AG04450 (cell line): ENCODE measurements at regions not wholly inside any gene's neighbourhood (a gene's known extent, or its start where the extent isn't known, plus 50 kb on each side); places are given as distances from the start of the nearest gene placed in this dataset.

Experiments used
- CTCF ChIA-PET: fragments of 300-600, 350-600 bp; formaldehyde crosslinking; extraction: SDS; loops from one replicate; lab custom pipeline; 2022; ENCODE audit warnings: antibody characterized with exemption, inconsistent platforms; lab: Charles Lee
- POLR2A ChIA-PET: fragments of 350-600 bp; formaldehyde crosslinking; extraction: SDS; loops from one replicate; lab custom pipeline; 2021; ENCODE audit warnings: antibody characterized with exemption, inconsistent platforms; lab: Yijun Ruan, JAX
- DNase-seq: peaks from one replicate; pipeline ENCODE4 v3.0.0-alpha.2; 2011; ENCODE audit warnings: low read depth, low spot score
- H3K27ac ChIP-seq: one replicate; pipeline ENCODE4 v1.5.1; 2012; ENCODE audit warnings: low read depth, low read length, control low read depth
- H3K27me3 ChIP-seq: one replicate; pipeline ENCODE4 v1.6.0; 2012; ENCODE audit warnings: low read length; ENCODE audit not compliant: control insufficient read depth, insufficient read depth
- H3K4me3 ChIP-seq: 2 replicates; pipeline ENCODE4 v1.5.1; 2011; ENCODE audit warnings: mild to moderate bottlenecking, low read depth, low read length, control low read depth
- H3K9me3 ChIP-seq: 2 replicates; pipeline ENCODE4 v1.5.1; 2012; ENCODE audit warnings: low read length; ENCODE audit not compliant: control insufficient read depth, insufficient read depth
- CTCF ChIP-seq: IDR thresholded peaks from 2 replicates; pipeline ENCODE4 v1.5.1; 2011; ENCODE audit warnings: low read depth, low read length, control low read depth, inconsistent platforms

- ChIA-PET CTCF (no interaction called here), POLR2A (no interaction called here)
- peaks cover 3% of the 10 kb centered on the region; the same call in 1 of the 2 replicates for H3K9me3 ChIP-seq
- H3K27me3 ChIP-seq = no peaks in the 10 kb centered on the region
- H3K27ac ChIP-seq = no peak overlapping the region
- DNase-seq = no peak
- TF ChIP-seq CTCF = no peak
- H3K4me3 ChIP-seq = no peak overlapping the region
These were observed 383.0 kb upstream of the TMEFF2 start for GRCh38 chr2:192577706-192578105.

- ChIA-PET CTCF (no interaction called here), POLR2A (no interaction called here)
- no peak for TF ChIP-seq CTCF
- no peak for DNase-seq
- Histone ChIP-seq H3K27ac (no peak overlapping the region), H3K4me3 (no peak overlapping the region), H3K27me3 (no peaks in the 10 kb centered on the region), H3K9me3 (peaks cover 3% of the 10 kb centered on the region; the same call in 1 of the 2 replicates)
These were observed 379.8 kb upstream of the TMEFF2 start for GRCh38 chr2:192574552-192574951.

GRCh38 chr2:192571636-192572035 lies 376.9 kb upstream of the TMEFF2 start:
- ChIA-PET CTCF (no interaction called here), POLR2A (no interaction called here)
- Histone ChIP-seq H3K27ac (no peak overlapping the region), H3K27me3 (no peaks in the 10 kb centered on the region), H3K4me3 (no peak overlapping the region), H3K9me3 (peaks cover 3% of the 10 kb centered on the region; the same call in 1 of the 2 replicates)
- no peak for DNase-seq
- no peak for TF ChIP-seq CTCF

GRCh38 chr2:192570788-192571187 lies 376.1 kb upstream of the TMEFF2 start:
- no peak for DNase-seq
- CTCF ChIA-PET = no interaction called here
- POLR2A ChIA-PET = no interaction called here
- H3K9me3 ChIP-seq = peaks cover 3% of the 10 kb centered on the region; the same call in 1 of the 2 replicates
- no peak overlapping the region for H3K4me3 ChIP-seq
- no peak overlapping the region for H3K27ac ChIP-seq
- H3K27me3 ChIP-seq = no peaks in the 10 kb centered on the region
- TF ChIP-seq CTCF = no peak

GRCh38 chr2:192566863-192567262 lies 372.1 kb upstream of the TMEFF2 start:
- CTCF ChIA-PET = no interaction called here

More at GRCh38 chr2:192566863-192567262, 372.1 kb upstream of the TMEFF2 start:
- POLR2A ChIA-PET = no interaction called here
- no peak for DNase-seq
- no peak for TF ChIP-seq CTCF
- no peaks in the 10 kb centered on the region for H3K9me3 ChIP-seq
- no peaks in the 10 kb centered on the region for H3K27me3 ChIP-seq
- H3K4me3 ChIP-seq = no peak overlapping the region
- no peak overlapping the region for H3K27ac ChIP-seq
